Muscle layer of duodenum (tissue), 2 donors: ENCODE measurements at regions not wholly inside any gene's neighbourhood (a gene's known extent, or its start where the extent isn't known, plus 50 kb on each side); places are given as distances from the start of the nearest gene placed in this dataset.
"Not testable (repeated sequence)": the region's sequence is repeated elsewhere in the genome, so short reads cannot be mapped to it uniquely, and the experiment has no call there.

Experiments used
- H3K27ac ChIP-seq: one replicate; pipeline ENCODE4 v1.7.0; 2013; ENCODE audit warnings: mild to moderate bottlenecking, low read length
- H3K27me3 ChIP-seq: one replicate; pipeline ENCODE4 v1.7.0; 2013; ENCODE audit warnings: low read depth, mild to moderate bottlenecking, control low read depth, low read length
- H3K36me3 ChIP-seq, 2 donors: one replicate each; pipeline ENCODE4 v1.7.0; 2013; ENCODE audit warnings: low read length in 2 of 2, control low read depth in 1 of 2, mild to moderate bottlenecking in 1 of 2; ENCODE audit not compliant: insufficient read depth in 2 of 2, control insufficient read depth in 1 of 2
- H3K4me1 ChIP-seq, 2 donors: one replicate each; pipeline ENCODE4 v1.7.0; 2013; ENCODE audit warnings: low read length in 2 of 2, mild to moderate bottlenecking in 2 of 2, control low read depth in 1 of 2, moderate library complexity in 1 of 2; ENCODE audit not compliant: insufficient read depth in 2 of 2, control insufficient read depth in 1 of 2
- H3K4me3 ChIP-seq, 2 donors: one replicate each; pipeline ENCODE4 v1.7.0; 2013; ENCODE audit warnings: low read length in 2 of 2, low read depth in 1 of 2, mild to moderate bottlenecking in 1 of 2
- H3K9me3 ChIP-seq, 2 donors: one replicate each; pipeline ENCODE4 v1.7.0; 2013; ENCODE audit warnings: low read length in 2 of 2, control low read depth in 1 of 2, mild to moderate bottlenecking in 1 of 2; ENCODE audit not compliant: control insufficient read depth in 1 of 2
- donor health status: healthy.

DNA sequence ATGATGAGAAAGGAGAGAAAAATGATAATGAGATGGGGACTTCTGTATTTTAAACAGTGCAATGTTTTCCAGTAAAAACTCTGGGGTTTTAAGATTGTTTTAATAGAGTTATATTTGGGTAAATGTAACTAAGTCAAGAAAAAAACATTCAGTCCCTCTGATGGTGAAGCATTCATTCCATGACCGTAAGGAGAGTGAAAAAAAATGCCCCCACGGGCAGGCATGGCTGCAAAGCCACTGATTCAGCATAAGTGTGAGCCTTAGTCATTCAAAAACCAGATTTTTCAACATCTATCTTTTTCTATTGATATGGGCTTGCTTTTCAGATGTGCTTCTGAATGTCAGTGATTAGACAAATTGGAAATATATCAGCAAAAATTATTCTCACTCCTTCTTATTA is 957.8 kb downstream of the SLC4A3 start:
- no peaks in the 10 kb centered on the region for H3K9me3 ChIP-seq
- H3K27me3 ChIP-seq, result no peaks in the 10 kb centered on the region
- H3K36me3 ChIP-seq, result no peaks in the 10 kb centered on the region
- H3K27ac ChIP-seq, result no peak overlapping the region
- no peaks in the 10 kb centered on the region for H3K4me1 ChIP-seq
- no peak overlapping the region for H3K4me3 ChIP-seq

DNA sequence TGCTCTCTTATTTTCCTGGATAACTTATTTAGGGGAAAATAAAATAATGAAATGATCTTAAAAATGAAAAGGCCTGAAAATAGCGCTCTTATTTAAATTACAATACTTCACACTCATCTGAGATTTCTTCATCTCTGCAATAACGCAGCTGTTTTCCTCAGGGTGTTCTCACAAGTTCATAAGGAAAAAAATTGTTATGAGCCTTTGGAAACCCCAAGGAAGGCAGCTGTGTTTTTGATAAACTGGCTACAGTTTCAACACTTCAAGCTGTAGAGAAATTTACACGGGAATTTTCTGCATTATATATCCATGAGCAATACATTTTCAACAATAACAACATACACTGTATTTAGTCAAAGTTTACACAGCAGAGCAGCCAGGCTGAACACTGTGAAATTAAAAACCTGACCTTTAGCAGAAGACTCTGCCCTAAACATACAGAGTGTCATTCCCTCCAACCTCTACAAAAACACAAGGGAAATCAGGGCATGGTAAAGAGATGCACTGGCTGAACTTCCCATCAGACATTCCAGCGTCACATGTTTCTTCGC is 959.6 kb downstream of the SLC4A3 start:
- Histone ChIP-seq H3K4me3 (no peak overlapping the region), H3K36me3 (no peaks in the 10 kb centered on the region), H3K4me1 (no peaks in the 10 kb centered on the region), H3K27me3 (no peaks in the 10 kb centered on the region), H3K27ac (no peak overlapping the region), H3K9me3 (no peaks in the 10 kb centered on the region)

DNA sequence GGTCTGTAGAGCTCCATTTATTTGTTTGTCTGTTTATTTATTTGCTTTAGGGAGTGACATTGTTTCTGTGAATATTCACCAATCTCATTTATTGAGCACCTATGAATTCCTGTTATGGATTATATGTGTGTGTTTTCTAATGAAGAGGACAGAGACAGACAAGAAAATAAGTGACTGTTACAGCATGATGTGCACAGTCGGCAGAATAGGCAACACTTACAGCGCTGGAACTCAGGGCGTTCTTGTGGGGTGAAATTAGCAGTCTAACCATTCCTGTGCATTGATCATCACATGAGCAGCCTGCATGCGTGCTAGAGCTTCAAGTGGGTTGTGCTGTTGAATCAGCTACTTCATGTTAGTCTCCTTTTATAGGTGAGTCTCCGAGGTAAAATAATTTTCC is 960.7 kb downstream of the SLC4A3 start:
- no peaks in the 10 kb centered on the region for H3K4me1 ChIP-seq
- no peaks in the 10 kb centered on the region for H3K27me3 ChIP-seq
- no peaks in the 10 kb centered on the region for H3K9me3 ChIP-seq
- no peak overlapping the region for H3K4me3 ChIP-seq
- no peak overlapping the region for H3K27ac ChIP-seq
- no peaks in the 10 kb centered on the region for H3K36me3 ChIP-seq

DNA sequence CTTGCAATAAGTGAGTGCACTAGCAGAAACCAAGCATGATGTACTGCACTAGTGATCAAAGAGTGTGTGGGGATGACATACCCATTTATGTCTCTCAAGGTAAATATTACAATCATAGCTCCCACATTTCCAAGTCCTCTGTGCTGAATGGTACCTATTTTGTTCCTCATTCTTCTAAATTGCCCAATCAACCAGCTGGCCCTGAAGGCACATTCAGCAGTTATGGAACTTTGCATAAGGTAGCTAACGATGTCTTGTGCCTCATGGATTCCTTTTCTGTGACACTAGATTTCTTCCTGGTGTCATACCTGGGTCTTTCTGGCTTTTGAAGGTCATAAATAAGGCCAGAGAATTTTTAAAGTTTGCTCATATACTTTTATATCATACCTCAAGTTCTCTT is 963.0 kb downstream of the SLC4A3 start:
- Histone ChIP-seq H3K27ac (no peak overlapping the region), H3K4me1 (no peaks in the 10 kb centered on the region), H3K27me3 (no peaks in the 10 kb centered on the region), H3K36me3 (no peaks in the 10 kb centered on the region), H3K9me3 (no peaks in the 10 kb centered on the region), H3K4me3 (no peak overlapping the region)

DNA sequence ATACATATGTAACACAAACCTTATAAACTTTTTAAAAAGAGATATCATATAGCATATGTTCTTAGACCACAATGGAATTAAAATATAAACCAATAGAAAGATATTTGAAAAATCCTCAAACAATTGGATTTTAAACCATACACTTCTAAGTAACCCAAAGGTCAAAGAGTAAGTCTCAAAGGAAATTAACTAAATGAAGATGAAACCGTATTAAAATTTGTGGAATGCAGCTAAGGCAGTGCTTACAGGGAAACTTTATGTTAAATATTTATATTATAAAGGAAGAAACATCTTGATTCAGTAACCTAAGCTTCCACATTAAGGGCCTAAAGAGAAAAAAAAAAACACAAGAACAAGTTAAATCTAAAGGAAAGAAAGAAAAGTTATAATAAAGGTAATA is 966.1 kb downstream of the SLC4A3 start:
- no peak overlapping the region for H3K4me3 ChIP-seq
- H3K9me3 ChIP-seq, result no peaks in the 10 kb centered on the region
- no peaks in the 10 kb centered on the region for H3K27me3 ChIP-seq
- H3K36me3 ChIP-seq, result no peaks in the 10 kb centered on the region
- no peak overlapping the region for H3K27ac ChIP-seq
- no peaks in the 10 kb centered on the region for H3K4me1 ChIP-seq

DNA sequence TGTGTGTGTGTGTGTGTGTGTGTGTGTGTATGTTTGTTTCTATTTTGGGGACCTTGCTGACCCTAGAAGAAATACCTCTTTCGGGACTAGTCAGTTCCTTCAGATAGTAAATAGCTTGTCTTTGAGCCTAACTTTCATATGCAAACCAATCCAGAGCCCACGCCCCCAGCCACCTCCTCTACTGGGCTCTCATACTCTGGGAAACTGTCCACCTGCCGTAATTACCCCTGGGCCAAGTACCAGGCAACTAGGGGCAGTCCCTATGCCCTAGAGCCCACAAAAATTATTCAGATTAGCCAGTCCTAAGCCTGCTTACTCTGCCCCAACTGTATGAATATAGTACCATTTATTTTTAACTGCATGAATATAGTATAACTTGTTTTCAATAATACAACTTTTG is 970.4 kb downstream of the EPHA4 start:
- Histone ChIP-seq H3K27me3 (no peaks in the 10 kb centered on the region), H3K36me3 (no peaks in the 10 kb centered on the region), H3K4me3 (no peak overlapping the region), H3K4me1 (no peaks in the 10 kb centered on the region), H3K9me3 (no peaks in the 10 kb centered on the region), H3K27ac (no peak overlapping the region)

DNA sequence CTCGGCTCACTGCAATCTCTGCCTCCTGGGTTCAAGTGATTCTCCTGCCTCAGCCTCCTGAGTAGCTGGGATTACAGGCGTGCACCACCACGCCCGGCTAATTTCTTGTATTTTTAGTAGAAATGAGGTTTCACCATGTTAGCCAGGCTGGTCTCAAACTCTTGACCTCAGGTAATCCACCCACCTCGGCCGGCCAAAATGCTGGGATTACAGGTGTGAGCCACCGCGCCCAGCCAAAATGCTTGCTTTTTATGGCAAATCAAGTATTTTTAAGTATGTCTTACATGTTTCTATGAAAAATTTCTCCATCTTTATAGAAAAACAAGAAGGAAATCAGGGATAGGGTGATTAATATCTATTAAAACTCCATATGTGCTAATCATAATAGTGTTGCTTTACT is 959.1 kb downstream of the EPHA4 start:
- H3K27ac ChIP-seq, H3K36me3 ChIP-seq, H3K4me1 ChIP-seq, H3K27me3 ChIP-seq, H3K9me3 ChIP-seq, H3K4me3 ChIP-seq: not testable (repeated sequence)

DNA sequence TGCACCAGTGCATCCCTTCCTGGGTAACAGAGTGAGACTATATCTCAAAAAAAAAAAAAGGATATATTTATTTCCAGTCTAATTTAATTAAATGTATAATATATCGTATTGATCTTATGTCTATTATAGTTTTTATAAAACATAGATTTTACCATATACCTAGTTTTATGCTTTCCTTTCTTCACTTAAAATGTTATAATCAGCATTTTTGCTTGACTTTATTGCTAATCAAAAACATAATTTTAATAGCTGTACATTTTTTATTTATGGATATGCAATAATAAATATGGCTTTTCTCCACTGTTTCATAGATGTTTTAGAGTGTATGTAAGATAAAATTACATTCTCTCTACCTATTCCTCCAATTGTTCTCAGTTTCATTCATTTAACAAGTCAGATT is 958.0 kb downstream of the EPHA4 start:
- Histone ChIP-seq H3K4me3 (no peak overlapping the region), H3K36me3 (no peaks in the 10 kb centered on the region), H3K4me1 (no peaks in the 10 kb centered on the region), H3K27ac (no peak overlapping the region), H3K9me3 (no peaks in the 10 kb centered on the region), H3K27me3 (no peaks in the 10 kb centered on the region)

DNA sequence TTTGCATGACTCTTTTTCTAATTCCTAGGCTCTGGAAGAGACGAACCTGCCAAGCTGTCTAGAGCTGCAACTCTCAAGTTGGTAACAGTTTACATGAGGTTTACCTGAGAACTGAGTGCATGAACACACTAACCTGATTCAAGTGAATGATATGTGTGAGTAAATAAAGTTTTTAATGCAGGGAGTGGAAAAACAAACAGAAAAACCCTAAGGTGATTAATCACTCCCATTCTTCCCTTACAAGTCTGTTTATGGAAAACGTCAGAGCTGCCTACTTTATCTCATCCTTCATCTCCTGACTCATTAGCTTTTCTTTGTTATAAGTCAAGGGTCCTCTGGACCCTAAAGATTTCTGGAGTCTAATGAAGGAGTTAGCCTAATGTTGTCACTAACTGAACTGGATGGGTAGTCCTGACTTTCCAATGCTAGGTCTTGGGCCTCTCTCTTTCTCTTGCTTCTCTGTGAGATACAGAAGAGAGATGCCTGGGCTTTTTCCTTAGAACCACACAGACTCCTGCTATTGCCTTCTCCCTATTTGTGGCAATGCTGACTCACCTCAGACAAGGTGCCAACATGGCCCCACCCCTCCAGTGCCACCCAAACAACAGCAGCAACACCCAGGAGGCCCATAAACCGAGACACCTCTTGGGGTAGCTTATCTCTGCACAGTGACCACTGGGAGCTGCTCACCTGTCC is 952.4 kb downstream of the EPHA4 start:
- no peaks in the 10 kb centered on the region for H3K4me1 ChIP-seq
- no peaks in the 10 kb centered on the region for H3K27me3 ChIP-seq
- H3K27ac ChIP-seq, result no peak overlapping the region
- H3K4me3 ChIP-seq, result no peak overlapping the region
- H3K36me3 ChIP-seq, result no peaks in the 10 kb centered on the region
- H3K9me3 ChIP-seq, result no peaks in the 10 kb centered on the region

DNA sequence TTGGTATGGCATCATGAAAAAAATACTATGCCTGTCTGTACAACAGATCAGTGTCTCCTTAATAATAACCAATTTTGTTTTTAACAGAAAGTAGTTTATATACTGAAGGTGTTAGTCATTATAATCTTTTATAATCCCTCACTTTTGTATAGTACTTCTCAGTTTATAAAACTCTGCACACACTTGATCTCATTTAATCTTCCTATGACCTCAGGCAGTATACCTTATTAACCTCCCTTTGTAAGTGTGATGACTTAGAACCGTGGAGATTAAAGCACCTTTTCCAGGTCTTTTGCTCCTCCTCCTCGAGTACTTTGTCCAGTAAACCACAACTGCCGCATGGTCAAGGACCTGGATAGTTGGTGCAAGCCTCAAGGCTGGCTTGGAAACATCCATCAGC is 945.5 kb downstream of the EPHA4 start:
- Histone ChIP-seq H3K4me1 (no peaks in the 10 kb centered on the region), H3K4me3 (no peak overlapping the region), H3K9me3 (no peaks in the 10 kb centered on the region), H3K36me3 (no peaks in the 10 kb centered on the region), H3K27ac (no peak overlapping the region), H3K27me3 (no peaks in the 10 kb centered on the region)

DNA sequence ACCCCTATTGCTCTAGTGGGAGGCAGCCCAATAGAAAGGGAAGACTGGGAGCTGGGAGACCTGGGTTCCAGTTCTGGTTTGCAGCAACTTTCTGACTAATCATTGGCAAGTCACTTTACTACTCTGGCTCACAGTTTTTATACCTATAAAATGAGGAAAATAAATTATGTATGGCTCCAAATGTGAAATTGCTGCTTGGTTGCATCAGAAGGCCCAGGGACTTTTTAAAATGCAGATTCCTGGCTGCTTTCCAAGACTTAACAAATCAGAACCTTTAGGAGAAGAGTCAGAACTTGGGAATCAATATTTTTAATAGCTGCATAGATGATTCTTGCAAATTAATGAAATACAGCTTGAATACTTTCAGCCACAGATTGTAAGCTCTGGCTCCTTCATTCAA is 943.9 kb downstream of the EPHA4 start:
- no peak overlapping the region for H3K27ac ChIP-seq
- no peak overlapping the region for H3K4me3 ChIP-seq
- H3K36me3 ChIP-seq, result no peaks in the 10 kb centered on the region
- no peaks in the 10 kb centered on the region for H3K27me3 ChIP-seq
- no peaks in the 10 kb centered on the region for H3K9me3 ChIP-seq
- H3K4me1 ChIP-seq, result no peaks in the 10 kb centered on the region

DNA sequence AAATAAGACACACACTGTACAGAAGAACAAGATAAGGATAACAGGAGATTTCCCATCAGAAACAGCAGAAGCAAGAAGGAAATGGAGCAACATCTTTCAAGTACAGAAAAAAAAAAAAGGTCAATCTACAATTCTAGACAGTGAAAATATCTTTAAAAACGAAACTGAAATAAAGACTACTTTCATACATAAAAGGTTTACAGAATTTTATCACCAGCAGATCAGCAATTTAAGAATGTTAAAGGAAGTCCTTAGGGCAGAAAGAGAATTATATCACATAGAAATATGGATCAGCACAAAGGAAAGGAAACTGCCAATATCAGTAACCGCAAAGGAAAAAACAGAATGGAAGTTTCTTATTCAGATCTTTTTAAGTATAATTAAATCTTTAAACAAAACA is 931.0 kb downstream of the EPHA4 start:
- Histone ChIP-seq H3K27ac (no peak overlapping the region), H3K9me3 (no peaks in the 10 kb centered on the region), H3K36me3 (no peaks in the 10 kb centered on the region), H3K27me3 (no peaks in the 10 kb centered on the region), H3K4me1 (no peaks in the 10 kb centered on the region), H3K4me3 (no peak overlapping the region)
